IMR-90 (cell line): ENCODE measurements at regions not wholly inside any gene's neighbourhood (a gene's known extent, or its start where the extent isn't known, plus 50 kb on each side); places are given as distances from the start of the nearest gene placed in this dataset.

ENCODE experiments used
- ATAC-seq: fragments of 200-7000 bp; cut with Tn5 transposase; 2 replicates; pipeline ENCODE4 v1.9.1; 2020; ENCODE audit warnings: low read depth, mild to moderate bottlenecking, moderate library complexity
- BruUV-seq: library from RNA; stranded (reverse); fragments of 400-500 nt; replicated peaks from 2 replicates; lab custom pipeline; 2021; lab: Mats Ljungman, UMichigan
- CTCF ChIA-PET: fragments of 300-600 bp; formaldehyde crosslinking; extraction: SDS; loops from one replicate; lab custom pipeline; 2021; ENCODE audit warnings: antibody characterized with exemption; lab: Yijun Ruan, JAX
- POLR2A ChIA-PET: fragments of 300-600 bp; sonication (Branson Sonifier 250); formaldehyde crosslinking; loops from one replicate; lab custom pipeline; 2022; ENCODE audit warnings: antibody characterized with exemption; ENCODE audit not compliant: unreplicated experiment; lab: Charles Lee
- DNase-seq: peaks from one replicate; pipeline ENCODE4 v3.0.0; 2013
- H2AFZ ChIP-seq: replicated peaks from 2 replicates; pipeline ENCODE3; 2013; ENCODE audit warnings: low read length, mild to moderate bottlenecking; ENCODE audit not compliant: poor library complexity
- H2AK5ac ChIP-seq: 2 replicates; pipeline ENCODE4 v1.6.1; 2013; ENCODE audit warnings: low read depth, low read length, inconsistent platforms
- H2AK9ac ChIP-seq: replicated peaks from 2 replicates; pipeline ENCODE3; 2013; ENCODE audit warnings: mild to moderate bottlenecking, low read depth, low read length, moderate library complexity; ENCODE audit not compliant: poor library complexity
- H2BK120ac ChIP-seq: 2 replicates; pipeline ENCODE4 v1.6.1; 2013; ENCODE audit warnings: low read depth, low read length, inconsistent platforms
- H2BK15ac ChIP-seq: 3 replicates; pipeline ENCODE4 v1.6.1; 2013; ENCODE audit warnings: low read depth, low read length, inconsistent platforms
- H2BK20ac ChIP-seq: 2 replicates; pipeline ENCODE4 v1.6.1; 2013; ENCODE audit warnings: low read depth, mild to moderate bottlenecking, inconsistent platforms, low read length, moderate library complexity
- H2BK5ac ChIP-seq: 2 replicates; pipeline ENCODE4 v1.6.1; 2013; ENCODE audit warnings: mild to moderate bottlenecking, low read depth, low read length, inconsistent platforms; ENCODE audit not compliant: poor library complexity, severe bottlenecking
- H3K14ac ChIP-seq: replicated peaks from 2 replicates; pipeline ENCODE4 v1.6.1; 2013; ENCODE audit warnings: low read depth, low read length, inconsistent platforms
- H3K18ac ChIP-seq: 2 replicates; pipeline ENCODE4 v1.6.1; 2013; ENCODE audit warnings: low read depth, low read length, control low read depth
- H3K23ac ChIP-seq: 2 replicates; pipeline ENCODE4 v1.6.1; 2013; ENCODE audit warnings: low read depth, low read length, inconsistent platforms
- H3K27ac ChIP-seq: 2 replicates; pipeline ENCODE4 v1.5.1; 2013; ENCODE audit warnings: mild to moderate bottlenecking, control low read depth, low read length; ENCODE audit not compliant: insufficient read depth
- H3K27me3 ChIP-seq: 2 replicates; pipeline ENCODE4 v1.6.1; 2013; ENCODE audit warnings: low read length; ENCODE audit not compliant: control insufficient read depth, insufficient read depth
- H3K36me3 ChIP-seq: 2 replicates; pipeline ENCODE4 v1.6.1; 2013; ENCODE audit warnings: low read length, mixed read lengths; ENCODE audit not compliant: control insufficient read depth, insufficient read depth
- H3K4ac ChIP-seq: 2 replicates; pipeline ENCODE4 v1.6.1; 2013; ENCODE audit warnings: low read depth, low read length, inconsistent platforms
- H3K4me1 ChIP-seq: 2 replicates; pipeline ENCODE4 v1.6.1; 2013; ENCODE audit warnings: low read length, mixed read lengths; ENCODE audit not compliant: control insufficient read depth, insufficient read depth
- H3K4me2 ChIP-seq: 2 replicates; pipeline ENCODE4 v1.6.1; 2013; ENCODE audit warnings: low read depth, mild to moderate bottlenecking, control low read depth, low read length, moderate library complexity
- H3K4me3 ChIP-seq: 2 replicates; pipeline ENCODE4 v1.5.1; 2013; ENCODE audit warnings: low read depth, mild to moderate bottlenecking, control low read depth, low read length, moderate library complexity; ENCODE audit not compliant: insufficient read depth
- H3K56ac ChIP-seq: 2 replicates; pipeline ENCODE4 v1.6.1; 2013; ENCODE audit warnings: low read length, inconsistent platforms; ENCODE audit not compliant: insufficient read depth; ENCODE audit errors: extremely low read depth
- H3K79me1 ChIP-seq, 2 experiments: 2 replicates each; pipeline ENCODE4 v1.6.1; 2013; ENCODE audit warnings: low read length in 2 of 2, inconsistent platforms in 1 of 2, low read depth in 1 of 2
- H3K9ac ChIP-seq: 2 replicates; pipeline ENCODE4 v1.6.1; 2013; ENCODE audit warnings: low read depth, low read length, control low read depth
- H3K9me1 ChIP-seq: 2 replicates; pipeline ENCODE4 v1.6.1; 2013; ENCODE audit warnings: low read length, inconsistent platforms; ENCODE audit not compliant: insufficient read depth
- H3K9me3 ChIP-seq: 2 replicates; pipeline ENCODE4 v1.6.1; 2013; ENCODE audit warnings: low read length; ENCODE audit not compliant: control insufficient read depth, insufficient read depth
- H4K20me1 ChIP-seq: 2 replicates; pipeline ENCODE4 v1.6.1; 2013; ENCODE audit warnings: low read length, inconsistent platforms; ENCODE audit not compliant: insufficient read depth
- H4K5ac ChIP-seq: 2 replicates; pipeline ENCODE4 v1.6.1; 2013; ENCODE audit warnings: mild to moderate bottlenecking, low read depth, low read length, control low read depth
- H4K8ac ChIP-seq, 2 experiments: 2 replicates each; pipeline ENCODE4 v1.6.1; 2013; ENCODE audit warnings: low read depth in 2 of 2, low read length in 2 of 2, control low read depth in 1 of 2, inconsistent platforms in 1 of 2
- H4K91ac ChIP-seq: 2 replicates; pipeline ENCODE4 v1.6.1; 2013; ENCODE audit warnings: low read depth, low read length, inconsistent platforms; ENCODE audit not compliant: insufficient read depth
- BHLHE40 ChIP-seq: fragments of 150-350 bp; IDR thresholded peaks from 2 replicates; pipeline ENCODE4 v1.6.1; 2016; ENCODE audit warnings: mild to moderate bottlenecking, low read depth, low read length
- CEBPB ChIP-seq: IDR thresholded peaks from 2 replicates; pipeline ENCODE4 v1.6.1; 2012; ENCODE audit warnings: low read depth, low read length, improper control_type of control experiment
- CHD1 ChIP-seq: IDR thresholded peaks from 2 replicates; pipeline ENCODE4 v1.6.1; 2012; ENCODE audit warnings: low read depth, low read length, improper control_type of control experiment
- CTCF ChIP-seq: conservative IDR thresholded peaks from 2 replicates; pipeline ENCODE4 v1.5.1; 2012; ENCODE audit warnings: mild to moderate bottlenecking, low read depth, low read length, improper control_type of control experiment
- MAFK ChIP-seq: IDR thresholded peaks from 2 replicates; pipeline ENCODE4 v1.6.1; 2012; ENCODE audit warnings: low read depth, low read length, improper control_type of control experiment
- MAZ ChIP-seq: IDR thresholded peaks from 2 replicates; pipeline ENCODE4 v1.6.1; 2012; ENCODE audit warnings: low read depth, mild to moderate bottlenecking, low read length, improper control_type of control experiment, moderate library complexity, borderline replicate concordance
- MXI1 ChIP-seq: IDR thresholded peaks from 2 replicates; pipeline ENCODE4 v1.6.1; 2012; ENCODE audit warnings: low read depth, mild to moderate bottlenecking, low read length, moderate library complexity, borderline replicate concordance
- NFE2L2 ChIP-seq: fragments of 150-350 bp; IDR thresholded peaks from 2 replicates; pipeline ENCODE4 v1.6.1; 2016; ENCODE audit warnings: low read depth, mild to moderate bottlenecking, low read length
- POLR2A ChIP-seq: IDR thresholded peaks from 2 replicates; pipeline ENCODE4 v1.6.1; 2012; ENCODE audit warnings: mild to moderate bottlenecking, low read depth, low read length
- RAD21 ChIP-seq: IDR thresholded peaks from 2 replicates; pipeline ENCODE4 v1.6.1; 2012; ENCODE audit warnings: low read length, improper control_type of control experiment
- RCOR1 ChIP-seq: IDR thresholded peaks from 2 replicates; pipeline ENCODE4 v1.6.1; 2012; ENCODE audit warnings: mild to moderate bottlenecking, low read length, improper control_type of control experiment; ENCODE audit not compliant: insufficient replicate concordance
- SMC3 ChIP-seq: fragments of 150-350 bp; IDR thresholded peaks from 2 replicates; pipeline ENCODE4 v1.6.1; 2016; ENCODE audit warnings: low read depth, mild to moderate bottlenecking, antibody characterized with exemption, low read length, moderate library complexity
- USF2 ChIP-seq: fragments of 150-350 bp; IDR thresholded peaks from 2 replicates; pipeline ENCODE4 v1.6.1; 2017; ENCODE audit warnings: mild to moderate bottlenecking, antibody characterized with exemption, low read length, low read depth
- WGBS, 2 experiments: methylation state at CpG; one replicate each; pipeline versions ENCODE4 v1.1.5 to v1.1.7; 2013; ENCODE audit warnings: missing lambda C conversion rate in 2 of 2; ENCODE audit not compliant: insufficient read length in 1 of 2; ENCODE audit errors: extremely low coverage in 2 of 2; 5-methylcytosine and 5-hydroxymethylcytosine counted together
- dilution Hi-C: fragments of 300-500 bp; cut with HindIII; formaldehyde crosslinking; loops from one replicate; pipeline ENCODE4 v1.14.3; 2018; ENCODE audit warnings: low sequenced_read_pairs; ENCODE audit not compliant: unreplicated experiment
- in situ Hi-C: fragments of 300-500 bp; cut with MboI; formaldehyde crosslinking; loops from 3 replicates; pipeline ENCODE4 v1.14.3; 2019; ENCODE audit warnings: low sequenced_read_pairs, inconsistent platforms, mixed read lengths
- intact Hi-C: fragments of 100-400 bp; cut with micrococcal nuclease; formaldehyde crosslinking; loops from 2 replicates; pipeline ENCODE4 v1.10.0; 2022

GRCh38 chr7:32347244-32347828 is 142.8 kb downstream of the LSM5 start:
- Histone ChIP-seq H3K27ac (no peak overlapping the region), H3K9me1 (no peaks in the 10 kb centered on the region), H3K27me3 (no peaks in the 10 kb centered on the region), H4K91ac (no peak overlapping the region), H4K20me1 (no peaks in the 10 kb centered on the region), H3K4ac (no peak overlapping the region), H3K9ac (no peak overlapping the region), H2BK20ac (no peak overlapping the region), H3K23ac (no peak overlapping the region), H2BK120ac (no peak overlapping the region), H2BK5ac (no peak overlapping the region), H3K56ac (no peak overlapping the region), H2BK15ac (no peak overlapping the region), H4K5ac (no peak overlapping the region), H2AK9ac (no peak overlapping the region), H3K4me1 (no peaks in the 10 kb centered on the region), H3K9me3 (no peaks in the 10 kb centered on the region), H3K79me1 (no peaks in the 10 kb centered on the region), H2AFZ (no peak overlapping the region), H3K14ac (no peak overlapping the region), H3K36me3 (no peaks in the 10 kb centered on the region), H3K4me3 (no peak overlapping the region), H3K4me2 (no peak overlapping the region), H4K8ac (no peak overlapping the region), H3K18ac (no peak overlapping the region), H2AK5ac (no peak overlapping the region)
- TF ChIP-seq MAZ (no peak), USF2 (no peak), MAFK (no peak), CTCF (peak; percentile 56), CHD1 (no peak), NFE2L2 (no peak), POLR2A (no peak), MXI1 (no peak), BHLHE40 (no peak), RAD21 (peak; percentile 41), CEBPB (no peak), RCOR1 (no peak), SMC3 (peak; percentile 45; the same call in 1 of the 2 replicates)
- intact Hi-C loops (loop anchor here (2.0 to 5.0 kb wide), 2 partner anchors 137 to 605 kb away; no protein-coding TSS in a partner anchor), in situ Hi-C loops (loop anchor here (10.0 kb wide), 1 partner anchor 603 kb away; no protein-coding TSS in a partner anchor), dilution Hi-C loops (no loop called here)
- ChIA-PET CTCF (interaction anchor here (1.0 kb wide), 1 partner anchor 9 kb away, joined by 3 read pairs; no protein-coding TSS in a partner anchor), POLR2A (no interaction called here)
- no CpG with 5 or more reads among the region's 2 CpGs for WGBS, 2 experiments
- no TSS peak for BruUV-seq
- ATAC-seq: peak; percentile 46; the same call in 1 of the 2 replicates
- DNase-seq: no peak
